A549 (cell line): ENCODE measurements at regions not wholly inside any gene's neighbourhood (a gene's known extent, or its start where the extent isn't known, plus 50 kb on each side); places are given as distances from the start of the nearest gene placed in this dataset.

ENCODE experiments used
- ATAC-seq, 2 experiments: fragments of 200-7000 bp in 1 of 2; fragments of >200 bp in 1 of 2; cut with Nextera tagmentation in 1 of 2; cut with Tn5 transposase in 1 of 2; 3 replicates each; pipeline versions ENCODE4 v1.8.0 to v1.9.1; 2018 to 2020; ENCODE audit warnings: mild to moderate bottlenecking in 1 of 2, moderate library complexity in 1 of 2
- CTCF ChIA-PET: fragments of 300-600 bp; sonication (Branson Sonifier 250); formaldehyde crosslinking; extraction: SDS; loops from one replicate; lab custom pipeline; 2021; ENCODE audit warnings: antibody characterized with exemption, inconsistent platforms; lab: Yijun Ruan, JAX
- POLR2A ChIA-PET: fragments of 350-600 bp; formaldehyde crosslinking; extraction: SDS; loops from one replicate; lab custom pipeline; 2021; ENCODE audit warnings: antibody characterized with exemption, inconsistent platforms; lab: Yijun Ruan, JAX
- DNase-seq, 2 experiments: peaks; one replicate each; pipeline versions ENCODE4 v3.0.0 to v3.0.0-alpha.2; 2011 to 2016; ENCODE audit warnings: low read depth in 1 of 2, low spot score in 1 of 2
- FAIRE-seq: peaks from 2 replicates; lab custom pipeline; 2011; peaks lifted over from hg19 to GRCh38; lab: Jason Lieb, UNC
- H3K27ac ChIP-seq, 2 experiments: fragments of >200 bp; sonication (Bioruptor Twin); formaldehyde crosslinking; 3 replicates each; pipeline ENCODE4 v1.5.1; 2016 to 2017
- H3K4me1 ChIP-seq: fragments of >200 bp; sonication (Bioruptor Twin); formaldehyde crosslinking; 3 replicates; pipeline ENCODE4 v1.6.1; 2016
- H3K4me2 ChIP-seq: fragments of >200 bp; sonication (Bioruptor Twin); formaldehyde crosslinking; 3 replicates; pipeline ENCODE4 v1.6.1; 2016
- H3K4me3 ChIP-seq: fragments of >200 bp; sonication (Bioruptor Twin); formaldehyde crosslinking; 3 replicates; pipeline ENCODE4 v1.5.1; 2016
- H3K9me3 ChIP-seq: fragments of >200 bp; sonication (Bioruptor Twin); formaldehyde crosslinking; 3 replicates; pipeline ENCODE4 v1.6.1; 2016
- BCL3 ChIP-seq: fragments of >200 bp; sonication (Bioruptor Twin); formaldehyde crosslinking; IDR thresholded peaks from 3 replicates; pipeline ENCODE4 v1.6.1; 2016
- BHLHE40 ChIP-seq: IDR thresholded peaks from 2 replicates; pipeline ENCODE4 v1.6.1; 2012; ENCODE audit warnings: low read depth, low read length, inconsistent platforms
- CBX8 ChIP-seq: fragments of 200-600 bp; sonication (generic); IDR thresholded peaks from 2 replicates; pipeline ENCODE4 v1.6.1; 2016
- CHD4 ChIP-seq: fragments of 200-600 bp; sonication (generic); IDR thresholded peaks from 2 replicates; pipeline ENCODE4 v1.6.1; 2016; ENCODE audit warnings: antibody characterized with exemption, mild to moderate bottlenecking, borderline replicate concordance
- EHF ChIP-seq: fragments of 250-450 bp; sonication (Bioruptor Pico); IDR thresholded peaks from 2 replicates; pipeline ENCODE4 v1.5.0; 2020; ENCODE audit warnings: mild to moderate bottlenecking
- FOSB ChIP-seq: fragments of 250-450 bp; sonication (Bioruptor Pico); IDR thresholded peaks from 2 replicates; pipeline ENCODE4 v1.5.0; 2020; ENCODE audit warnings: mild to moderate bottlenecking, moderate library complexity
- FOSL2 ChIP-seq, 2 experiments: fragments of 450-650 bp in 1 of 2; fragments of >200 bp in 1 of 2; sonication (Bioruptor Twin) in 1 of 2; formaldehyde crosslinking; IDR thresholded peaks; 2 replicates each; pipeline versions ENCODE4 v1.5.0 to v1.6.1; 2016 to 2020; ENCODE audit warnings: mild to moderate bottlenecking in 1 of 2, moderate library complexity in 1 of 2
- GATA3 ChIP-seq: IDR thresholded peaks from 2 replicates; pipeline ENCODE4 v1.6.1; 2012; ENCODE audit warnings: borderline replicate concordance
- HDAC2 ChIP-seq: fragments of 200-600 bp; sonication (generic); IDR thresholded peaks from 2 replicates; pipeline ENCODE4 v1.6.1; 2016
- HES2 ChIP-seq: fragments of >200 bp; sonication (Bioruptor Twin); formaldehyde crosslinking; IDR thresholded peaks from 2 replicates; pipeline ENCODE4 v1.6.1; 2016
- JUN ChIP-seq, 2 experiments: fragments of >200 bp; sonication (Bioruptor Twin); formaldehyde crosslinking; IDR thresholded peaks; 2 replicates in 1 of 2; 3 replicates in 1 of 2; pipeline ENCODE4 v1.6.1; 2016 to 2017
- JUNB ChIP-seq: fragments of >200 bp; sonication (Bioruptor Twin); formaldehyde crosslinking; IDR thresholded peaks from 2 replicates; pipeline ENCODE4 v1.6.1; 2016
- MAFK ChIP-seq: fragments of 450-650 bp; IDR thresholded peaks from 2 replicates; pipeline ENCODE4 v1.6.1; 2014; ENCODE audit not compliant: partially characterized antibody
- NR3C1 ChIP-seq: fragments of >200 bp; sonication (Bioruptor Twin); formaldehyde crosslinking; IDR thresholded peaks from 3 replicates; pipeline ENCODE4 v1.6.1; 2017
- RAD21 ChIP-seq, 2 experiments: fragments of >200 bp in 1 of 2; sonication (Bioruptor Twin) in 1 of 2; formaldehyde crosslinking in 1 of 2; IDR thresholded peaks in 1 of 2; conservative IDR thresholded peaks in 1 of 2; 2 replicates in 1 of 2; 3 replicates in 1 of 2; pipeline ENCODE4 v1.6.1; 2012 to 2018; ENCODE audit warnings: inconsistent platforms in 1 of 2
- RCOR1 ChIP-seq: fragments of 150-350 bp; IDR thresholded peaks from 2 replicates; pipeline ENCODE4 v1.6.1; 2014; ENCODE audit warnings: antibody characterized with exemption, low read length, low read depth
- REST ChIP-seq: fragments of 200-600 bp; sonication (generic); IDR thresholded peaks from 2 replicates; pipeline ENCODE4 v1.6.1; 2016; ENCODE audit warnings: antibody characterized with exemption, mild to moderate bottlenecking, moderate library complexity
- RNF2 ChIP-seq: fragments of 200-600 bp; sonication (generic); IDR thresholded peaks from 2 replicates; pipeline ENCODE4 v1.6.1; 2016; ENCODE audit warnings: low read depth, mild to moderate bottlenecking, antibody characterized with exemption, moderate library complexity, borderline replicate concordance
- SREBF2 ChIP-seq: fragments of 450-650 bp; IDR thresholded peaks from 2 replicates; pipeline ENCODE4 v1.6.1; 2014; ENCODE audit warnings: mild to moderate bottlenecking, moderate library complexity
- USF2 ChIP-seq: fragments of 450-650 bp; IDR thresholded peaks from 2 replicates; pipeline ENCODE4 v1.6.1; 2014; ENCODE audit warnings: antibody characterized with exemption
- ZNF302 ChIP-seq: fragments of 250-450 bp; sonication (Bioruptor Pico); IDR thresholded peaks from 2 replicates; pipeline ENCODE4 v1.9.0; 2021; ENCODE audit warnings: inconsistent platforms, mild to moderate bottlenecking, moderate library complexity
- WGBS: methylation state at CpG from one replicate; pipeline ENCODE4 v1.1.6; 2017; ENCODE audit errors: missing lambda C conversion rate; 5-methylcytosine and 5-hydroxymethylcytosine counted together

GRCh38 chr1:232511172-232511571 lies 118.8 kb downstream of the SIPA1L2 start (continued):
- TF ChIP-seq BCL3 (peak; percentile 40; the same call in 1 of the 3 replicates), JUN (IDR thresholded peaks at IDR 0.05) (peak in 1 of 2 experiments; percentile 33; a peak in 1 of 5 replicates)
- TF ChIP-seq, all 56 proteins: peak for 7

- H3K4me1 ChIP-seq, result peaks cover 38% of the 10 kb centered on the region
- POLR2A ChIA-PET, result no interaction called here
- no peak for ATAC-seq
- no peaks in the 10 kb centered on the region for H3K9me3 ChIP-seq
- no peak overlapping the region for H3K4me3 ChIP-seq
- H3K4me2 ChIP-seq, result peak overlapping the region; percentile 45
- DNase-seq, result no peak
- CTCF ChIA-PET, result interaction anchor here (0.9 to 1.5 kb wide), 2 partner anchors 20 to 85 kb away, joined by 3 read pairs; no protein-coding TSS in a partner anchor
- H3K27ac ChIP-seq, result peak overlapping the region; percentile 23 to 58; a peak in 5 of 6 replicates
- no peak for FAIRE-seq
- 76% methylated on average over 6 of the region's 6 CpGs for WGBS
- TF ChIP-seq GATA3, result no peak
- no peak for TF ChIP-seq BCL3
- TF ChIP-seq ZNF302 (CRISPR knock-in tag), result no peak
- TF ChIP-seq EHF, result no peak
- TF ChIP-seq NR3C1, result no peak
- TF ChIP-seq RCOR1, result no peak
- no peak for TF ChIP-seq CHD4
- no peak for TF ChIP-seq CBX8
- TF ChIP-seq RAD21 (conservative IDR thresholded peaks at IDR 0.05 in 1 of 2, IDR thresholded peaks at IDR 0.05 in 1 of 2), result no peak
Observed at GRCh38 chr1:232510367-232511110, 119.4 kb downstream of the SIPA1L2 start.

GRCh38 chr1:232509570-232509969 lies 120.4 kb downstream of the SIPA1L2 start:
- peak in 1 of 2 experiments; percentile 19 for DNase-seq
- no peaks in the 10 kb centered on the region for H3K9me3 ChIP-seq
- no peak for FAIRE-seq
- CTCF ChIA-PET, result interaction anchor here (1.5 kb wide), 1 partner anchor 86 kb away, joined by 3 read pairs; no protein-coding TSS in a partner anchor
- TF ChIP-seq RNF2 (no peak), BHLHE40 (no peak), EHF (no peak), REST (no peak), HES2 (no peak), MAFK (no peak), JUNB (no peak), USF2 (no peak), SREBF2 (no peak), FOSL2 (IDR thresholded peaks at IDR 0.05) (no peak), FOSL2 (CRISPR knock-in tag; IDR thresholded peaks at IDR 0.05) (no peak), FOSB (no peak), CBX8 (no peak), HDAC2 (no peak), BCL3 (no peak)
- no peak overlapping the region for H3K4me3 ChIP-seq
- peak in 1 of 2 experiments; percentile 59; a peak in 2 of 6 replicates for ATAC-seq
- 78% methylated on average over 5 of the region's 7 CpGs for WGBS
- H3K4me2 ChIP-seq, result peak overlapping the region; percentile 1; the same call in 1 of the 3 replicates
- POLR2A ChIA-PET, result no interaction called here
- peak overlapping the region; percentile 7 to 28; a peak in 3 of 6 replicates for H3K27ac ChIP-seq
- H3K4me1 ChIP-seq, result peaks cover 38% of the 10 kb centered on the region
